ENCODE measurements at regions not wholly inside any gene's neighbourhood (a gene's known extent, or its start where the extent isn't known, plus 50 kb on each side); places are given as distances from the start of the nearest gene placed in this dataset.

- CTCF ChIA-PET = interaction anchor here (1.2 kb wide), 1 partner anchor 15 kb away, joined by 4 read pairs; no protein-coding TSS in a partner anchor
- no TSS peak for BruUV-seq (replicated peaks)
Measured at GRCh38 chr7:110262251-110262650, 828.7 kb upstream of the LRRN3 start.

More at GRCh38 chr7:110262251-110262650, 828.7 kb upstream of the LRRN3 start:
- no peak overlapping the region for H3K27ac ChIP-seq (ENCODE audit: insufficient read depth, low read length)
- ATAC-seq (ENCODE audit: low read depth) = no peak
- H2AK9ac ChIP-seq (replicated peaks; ENCODE audit: low read depth, low read length, poor library complexity) = no peak overlapping the region
- WGBS, 2 experiments (ENCODE audit: extremely low coverage in 2 of 2, insufficient read length in 1 of 2) = no CpG with 5 or more reads among the region's 2 CpGs
- in situ Hi-C loops (cut with MboI; ENCODE audit: low sequenced_read_pairs) (no loop called here), dilution Hi-C loops (cut with HindIII; ENCODE audit: low sequenced_read_pairs, unreplicated experiment) (no loop called here), intact Hi-C loops (cut with micrococcal nuclease) (no loop called here)
- no peak overlapping the region for H3K4ac ChIP-seq (ENCODE audit: low read depth, low read length)
- no peaks in the 10 kb centered on the region for H3K4me1 ChIP-seq (ENCODE audit: control insufficient read depth, insufficient read depth, low read length)
- H4K5ac ChIP-seq (ENCODE audit: low read depth, low read length) = no peak overlapping the region
- no peaks in the 10 kb centered on the region for H3K9me1 ChIP-seq (ENCODE audit: insufficient read depth, low read length)
- H2BK5ac ChIP-seq (ENCODE audit: low read depth, low read length, poor library complexity, severe bottlenecking) = no peak overlapping the region
- no peak for DNase-seq
- H3K4me3 ChIP-seq (ENCODE audit: insufficient read depth, low read depth, low read length) = no peak overlapping the region
- no peak for TF ChIP-seq BHLHE40 (IDR thresholded peaks at IDR 0.05; ENCODE audit: low read depth, low read length)
- TF ChIP-seq POLR2A (IDR thresholded peaks at IDR 0.05; ENCODE audit: low read depth, low read length) = no peak
- no peak for TF ChIP-seq CHD1 (IDR thresholded peaks at IDR 0.05; ENCODE audit: low read depth, low read length)
- TF ChIP-seq RCOR1 (IDR thresholded peaks at IDR 0.05; ENCODE audit: insufficient replicate concordance, low read length) = no peak
- TF ChIP-seq MAFK (IDR thresholded peaks at IDR 0.05; ENCODE audit: low read depth, low read length) = no peak
- TF ChIP-seq FOS (IDR thresholded peaks at IDR 0.05; ENCODE audit: low read depth, low read length) = no peak
- TF ChIP-seq RAD21 (IDR thresholded peaks at IDR 0.05; ENCODE audit: low read length) = no peak
- TF ChIP-seq CEBPB (IDR thresholded peaks at IDR 0.05; ENCODE audit: low read depth, low read length) = no peak
- no peak for TF ChIP-seq MAZ (IDR thresholded peaks at IDR 0.05; ENCODE audit: borderline replicate concordance, low read depth, low read length)
- no peak for TF ChIP-seq ELK1 (IDR thresholded peaks at IDR 0.05; ENCODE audit: borderline replicate concordance, low read depth, low read length)
- no peak for TF ChIP-seq SMC3 (IDR thresholded peaks at IDR 0.05; ENCODE audit: low read depth, low read length)
- no peak for TF ChIP-seq USF2 (IDR thresholded peaks at IDR 0.05; ENCODE audit: low read depth, low read length)
- TF ChIP-seq NFE2L2 (IDR thresholded peaks at IDR 0.05; ENCODE audit: low read depth, low read length) = no peak
- no peak for TF ChIP-seq MXI1 (IDR thresholded peaks at IDR 0.05; ENCODE audit: borderline replicate concordance, low read depth, low read length)
- TF ChIP-seq, protein P1, sequence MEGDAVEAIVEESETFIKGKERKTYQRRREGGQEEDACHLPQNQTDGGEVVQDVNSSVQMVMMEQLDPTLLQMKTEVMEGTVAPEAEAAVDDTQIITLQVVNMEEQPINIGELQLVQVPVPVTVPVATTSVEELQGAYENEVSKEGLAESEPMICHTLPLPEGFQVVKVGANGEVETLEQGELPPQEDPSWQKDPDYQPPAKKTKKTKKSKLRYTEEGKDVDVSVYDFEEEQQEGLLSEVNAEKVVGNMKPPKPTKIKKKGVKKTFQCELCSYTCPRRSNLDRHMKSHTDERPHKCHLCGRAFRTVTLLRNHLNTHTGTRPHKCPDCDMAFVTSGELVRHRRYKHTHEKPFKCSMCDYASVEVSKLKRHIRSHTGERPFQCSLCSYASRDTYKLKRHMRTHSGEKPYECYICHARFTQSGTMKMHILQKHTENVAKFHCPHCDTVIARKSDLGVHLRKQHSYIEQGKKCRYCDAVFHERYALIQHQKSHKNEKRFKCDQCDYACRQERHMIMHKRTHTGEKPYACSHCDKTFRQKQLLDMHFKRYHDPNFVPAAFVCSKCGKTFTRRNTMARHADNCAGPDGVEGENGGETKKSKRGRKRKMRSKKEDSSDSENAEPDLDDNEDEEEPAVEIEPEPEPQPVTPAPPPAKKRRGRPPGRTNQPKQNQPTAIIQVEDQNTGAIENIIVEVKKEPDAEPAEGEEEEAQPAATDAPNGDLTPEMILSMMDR (conservative IDR thresholded peaks at IDR 0.05; ENCODE audit: low read depth, low read length) = no peak
- no peak for TF ChIP-seq RFX5 (IDR thresholded peaks at IDR 0.05; ENCODE audit: low read depth, low read length)
- H3K9me3 ChIP-seq (ENCODE audit: control insufficient read depth, insufficient read depth, low read length) = no peaks in the 10 kb centered on the region
- no peak overlapping the region for H3K18ac ChIP-seq (ENCODE audit: low read depth, low read length)
- no peak overlapping the region for H3K56ac ChIP-seq (ENCODE audit: extremely low read depth, insufficient read depth, low read length)
- H4K8ac ChIP-seq (ENCODE audit: low read depth in 2 of 2, low read length in 2 of 2) = no peak overlapping the region
- no peak overlapping the region for H4K91ac ChIP-seq (ENCODE audit: insufficient read depth, low read depth, low read length)
- H2AK5ac ChIP-seq (ENCODE audit: low read depth, low read length) = no peak overlapping the region
- no peaks in the 10 kb centered on the region for H3K36me3 ChIP-seq (ENCODE audit: control insufficient read depth, insufficient read depth, low read length)
- no peak overlapping the region for H2BK20ac ChIP-seq (ENCODE audit: low read depth, low read length)
- no peak overlapping the region for H2BK15ac ChIP-seq (ENCODE audit: low read depth, low read length)
- no peak overlapping the region for H2BK120ac ChIP-seq (ENCODE audit: low read depth, low read length)
- no peak overlapping the region for H3K9ac ChIP-seq (ENCODE audit: low read depth, low read length)
- H4K20me1 ChIP-seq (ENCODE audit: insufficient read depth, low read length) = no peaks in the 10 kb centered on the region
- POLR2A ChIA-PET (ENCODE audit: unreplicated experiment) = no interaction called here
- no peak overlapping the region for H3K14ac ChIP-seq (replicated peaks; ENCODE audit: low read depth, low read length)
- no peak overlapping the region for H3K23ac ChIP-seq (ENCODE audit: low read depth, low read length)
- no peaks in the 10 kb centered on the region for H3K79me1 ChIP-seq (ENCODE audit: low read depth in 1 of 2, low read length in 2 of 2)
- H3K4me2 ChIP-seq (ENCODE audit: low read depth, low read length) = no peak overlapping the region
- no peaks in the 10 kb centered on the region for H3K27me3 ChIP-seq (ENCODE audit: control insufficient read depth, insufficient read depth, low read length)
- no peak overlapping the region for H2AFZ ChIP-seq (replicated peaks; ENCODE audit: low read length, poor library complexity)
